ENCODE measurements at regions not wholly inside any gene's neighbourhood (a gene's known extent, or its start where the extent isn't known, plus 50 kb on each side); places are given as distances from the start of the nearest gene placed in this dataset.
"Not testable (repeated sequence)": the region's sequence is repeated elsewhere in the genome, so short reads cannot be mapped to it uniquely, and the experiment has no call there.

- Mint-ChIP-seq H3K4me3 (no peak overlapping the region), H3K9me3 (peaks cover 6% of the 10 kb centered on the region), H3K27ac (no peak overlapping the region), H3K4me1 (no peaks in the 10 kb centered on the region), H3K36me3 (no peaks in the 10 kb centered on the region)
- DNase-seq (ENCODE audit: low spot score in 2 of 2): no peak
- ATAC-seq: no peak
These were observed 506.0 kb downstream of the DIPK2A start for GRCh38 chr3:144477593-144477992.

GRCh38 chr3:144480416-144480919 is 508.8 kb downstream of the DIPK2A start:
- no peak overlapping the region for H3K4me3 Mint-ChIP-seq
- H3K27ac Mint-ChIP-seq: no peak overlapping the region
- DNase-seq (ENCODE audit: low spot score in 2 of 2) (no peak), ATAC-seq (no peak)
- H3K36me3 Mint-ChIP-seq: no peaks in the 10 kb centered on the region
- peaks cover 6% of the 10 kb centered on the region for H3K9me3 Mint-ChIP-seq
- H3K4me1 Mint-ChIP-seq: no peaks in the 10 kb centered on the region

GRCh38 chr3:144482876-144483275 is 511.3 kb downstream of the DIPK2A start:
- no peaks in the 10 kb centered on the region for H3K4me1 Mint-ChIP-seq
- ATAC-seq: no peak
- no peak for DNase-seq (ENCODE audit: low spot score in 2 of 2)
- no peak overlapping the region for H3K4me3 Mint-ChIP-seq
- H3K27ac Mint-ChIP-seq: no peak overlapping the region
- no peaks in the 10 kb centered on the region for H3K36me3 Mint-ChIP-seq
- H3K9me3 Mint-ChIP-seq: peaks cover 2% of the 10 kb centered on the region

- DNase-seq (ENCODE audit: low spot score in 2 of 2) (no peak), ATAC-seq (no peak)
- Mint-ChIP-seq H3K36me3 (no peaks in the 10 kb centered on the region), H3K4me1 (no peaks in the 10 kb centered on the region), H3K27ac (no peak overlapping the region), H3K4me3 (no peak overlapping the region), H3K9me3 (no peaks in the 10 kb centered on the region)
These were observed 515.4 kb downstream of the DIPK2A start for GRCh38 chr3:144487011-144487410.

DNA sequence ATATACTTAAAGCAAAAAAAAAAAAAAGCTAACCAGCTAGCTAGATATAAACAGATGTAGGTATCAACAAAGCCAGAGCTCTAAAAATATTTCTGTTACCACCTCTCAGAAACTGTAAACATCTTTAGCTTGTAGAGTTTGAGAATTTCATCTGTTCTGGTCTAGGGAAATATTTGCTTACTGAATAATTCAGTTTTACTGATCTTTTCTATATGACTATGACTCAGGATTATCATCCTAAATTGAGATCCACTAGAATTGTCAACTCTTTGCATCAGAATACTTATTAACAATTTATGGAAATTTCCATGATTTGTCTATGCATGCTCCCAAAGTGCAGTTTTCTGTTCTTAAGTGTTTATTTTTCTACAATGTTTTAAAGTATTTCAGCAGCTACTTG is 517.3 kb downstream of the DIPK2A start:
- no peaks in the 10 kb centered on the region for H3K4me1 Mint-ChIP-seq
- ATAC-seq (no peak), DNase-seq (ENCODE audit: low spot score in 2 of 2) (no peak)
- no peaks in the 10 kb centered on the region for H3K9me3 Mint-ChIP-seq
- H3K4me3 Mint-ChIP-seq: no peak overlapping the region
- H3K27ac Mint-ChIP-seq: no peak overlapping the region
- H3K36me3 Mint-ChIP-seq: no peaks in the 10 kb centered on the region

GRCh38 chr3:144491333-144491732 is 519.7 kb downstream of the DIPK2A start:
- Mint-ChIP-seq H3K4me3 (no peak overlapping the region), H3K4me1 (no peaks in the 10 kb centered on the region), H3K27ac (no peak overlapping the region), H3K36me3 (no peaks in the 10 kb centered on the region), H3K9me3 (no peaks in the 10 kb centered on the region)
- DNase-seq (ENCODE audit: low spot score in 2 of 2): no peak
- no peak for ATAC-seq

- H3K4me1 Mint-ChIP-seq; H3K27ac Mint-ChIP-seq; DNase-seq (ENCODE audit: low spot score in 2 of 2); ATAC-seq; H3K9me3 Mint-ChIP-seq; H3K4me3 Mint-ChIP-seq; H3K36me3 Mint-ChIP-seq: not testable (repeated sequence)
These were observed 523.0 kb downstream of the DIPK2A start for GRCh38 chr3:144494651-144495050.

DNA sequence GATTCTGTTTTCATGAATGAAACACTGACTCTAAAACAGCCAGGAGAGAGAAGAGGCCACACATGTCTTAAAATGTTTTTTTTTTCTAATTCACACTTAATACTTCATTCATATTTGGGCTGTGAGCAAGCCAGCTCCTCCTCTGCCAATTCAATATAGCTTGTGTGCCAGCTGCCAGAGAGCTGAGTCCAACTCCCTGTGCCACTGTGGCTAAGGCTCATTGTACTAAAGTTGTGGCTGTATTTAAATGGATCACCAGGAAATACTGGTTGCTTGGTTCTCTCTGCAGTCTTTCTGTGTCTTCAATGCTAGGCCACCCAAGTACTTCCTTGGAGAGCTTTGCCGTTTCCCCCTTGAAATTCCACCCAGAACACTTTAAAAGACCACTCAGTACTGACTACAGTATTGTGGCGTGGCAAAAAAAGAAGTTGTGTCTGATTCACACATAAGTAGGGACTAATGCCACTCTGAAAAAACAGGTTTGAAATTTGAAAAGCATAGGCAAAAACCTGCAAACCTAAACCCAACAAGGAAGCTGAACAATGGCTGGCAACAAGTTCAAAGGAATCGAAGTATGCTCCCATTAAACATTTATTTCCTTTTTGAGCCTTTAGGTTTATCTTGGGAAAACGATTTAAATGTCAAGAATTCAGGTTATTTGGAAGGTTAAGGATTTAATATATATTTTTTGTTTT is 524.7 kb downstream of the DIPK2A start:
- H3K9me3 Mint-ChIP-seq: peaks cover 2% of the 10 kb centered on the region
- no peak overlapping the region for H3K4me3 Mint-ChIP-seq
- H3K27ac Mint-ChIP-seq: no peak overlapping the region
- DNase-seq (ENCODE audit: low spot score in 2 of 2) (no peak), ATAC-seq (no peak)
- no peaks in the 10 kb centered on the region for H3K36me3 Mint-ChIP-seq
- no peaks in the 10 kb centered on the region for H3K4me1 Mint-ChIP-seq

DNA sequence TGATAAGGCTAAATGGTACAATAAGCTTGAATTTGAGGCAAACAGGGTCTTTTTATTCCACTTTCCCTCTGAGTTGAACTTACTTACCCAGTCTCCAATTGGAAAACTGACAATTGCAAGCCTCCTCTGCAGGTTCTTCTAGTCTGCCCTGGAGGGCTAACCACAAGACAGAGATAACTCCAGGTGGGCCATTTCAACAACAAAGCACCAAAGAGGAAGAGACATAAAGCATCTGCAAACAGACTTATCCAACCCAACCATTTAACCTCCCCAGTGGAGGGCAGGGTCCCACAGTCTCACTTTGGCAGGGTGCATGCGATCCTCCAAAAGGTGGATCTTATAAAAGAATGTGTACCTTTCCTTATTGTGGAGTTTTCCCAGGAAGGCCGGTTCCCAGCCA is 525.8 kb downstream of the DIPK2A start:
- H3K4me1 Mint-ChIP-seq: no peaks in the 10 kb centered on the region
- no peak for DNase-seq (ENCODE audit: low spot score in 2 of 2)
- no peak for ATAC-seq
- peaks cover 2% of the 10 kb centered on the region for H3K9me3 Mint-ChIP-seq
- H3K4me3 Mint-ChIP-seq: no peak overlapping the region
- no peaks in the 10 kb centered on the region for H3K36me3 Mint-ChIP-seq
- H3K27ac Mint-ChIP-seq: no peak overlapping the region

DNA sequence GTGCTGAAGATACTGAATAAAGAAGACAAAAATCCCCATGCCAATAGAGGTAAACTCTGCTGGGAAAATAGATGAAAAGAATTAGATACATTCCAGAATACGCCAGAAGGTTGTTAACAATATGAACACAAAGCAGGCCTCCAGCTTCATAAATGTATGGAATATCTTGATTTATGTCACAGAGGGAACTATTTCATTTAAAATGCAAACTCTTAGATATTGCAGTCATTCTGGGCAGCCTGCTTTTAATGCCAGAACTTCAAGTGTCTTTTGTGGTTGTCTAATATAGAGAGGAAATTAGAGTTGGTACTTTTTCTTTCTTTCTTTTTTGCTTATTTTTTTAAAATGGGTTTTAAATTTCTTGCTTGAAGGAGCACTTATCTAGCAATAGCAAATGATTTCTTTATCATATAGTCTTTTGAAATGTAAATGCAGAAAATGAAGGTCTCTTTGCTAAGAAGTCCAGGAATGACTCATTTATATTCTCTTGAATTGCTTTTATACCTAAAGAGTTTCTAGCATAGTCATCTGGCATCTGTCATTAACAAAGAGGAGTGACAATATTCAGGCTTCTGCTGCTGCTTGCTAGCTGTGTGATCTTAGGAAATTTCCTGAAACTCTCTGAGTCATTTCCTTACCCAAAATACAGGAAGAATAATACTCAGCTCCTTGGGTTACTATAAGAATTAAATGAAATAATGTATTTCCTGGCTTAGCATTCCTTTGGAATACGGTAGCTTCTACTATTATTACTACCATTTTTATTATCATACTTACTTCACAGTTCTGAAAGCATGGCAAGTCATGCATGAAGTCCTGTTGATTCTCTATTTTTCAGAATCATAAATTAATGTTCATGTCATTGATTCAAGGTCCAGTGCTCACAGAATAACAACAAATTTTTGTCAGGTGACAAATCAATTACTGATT is 527.6 kb downstream of the DIPK2A start:
- Mint-ChIP-seq H3K36me3 (no peaks in the 10 kb centered on the region), H3K27ac (no peak overlapping the region), H3K4me1 (no peaks in the 10 kb centered on the region), H3K9me3 (peaks cover 2% of the 10 kb centered on the region), H3K4me3 (no peak overlapping the region)
- no peak for ATAC-seq
- DNase-seq (ENCODE audit: low spot score in 2 of 2): no peak

GRCh38 chr3:144501467-144501866 is 529.8 kb downstream of the DIPK2A start:
- no peak for ATAC-seq
- H3K9me3 Mint-ChIP-seq: peaks cover 2% of the 10 kb centered on the region
- no peaks in the 10 kb centered on the region for H3K36me3 Mint-ChIP-seq

GRCh38 chr3:144502402-144502801 is 530.8 kb downstream of the DIPK2A start:
- H3K4me1 Mint-ChIP-seq: no peaks in the 10 kb centered on the region
- no peaks in the 10 kb centered on the region for H3K36me3 Mint-ChIP-seq
- no peak for DNase-seq (ENCODE audit: low spot score in 2 of 2)
- H3K27ac Mint-ChIP-seq: no peak overlapping the region
- H3K9me3 Mint-ChIP-seq: no peaks in the 10 kb centered on the region
- H3K4me3 Mint-ChIP-seq: no peak overlapping the region
- no peak for ATAC-seq

More at GRCh38 chr3:144501467-144501866, 529.8 kb downstream of the DIPK2A start:
- Mint-ChIP-seq H3K4me3 (no peak overlapping the region), H3K4me1 (no peaks in the 10 kb centered on the region), H3K27ac (no peak overlapping the region)
- no peak for DNase-seq (ENCODE audit: low spot score in 2 of 2)

DNA sequence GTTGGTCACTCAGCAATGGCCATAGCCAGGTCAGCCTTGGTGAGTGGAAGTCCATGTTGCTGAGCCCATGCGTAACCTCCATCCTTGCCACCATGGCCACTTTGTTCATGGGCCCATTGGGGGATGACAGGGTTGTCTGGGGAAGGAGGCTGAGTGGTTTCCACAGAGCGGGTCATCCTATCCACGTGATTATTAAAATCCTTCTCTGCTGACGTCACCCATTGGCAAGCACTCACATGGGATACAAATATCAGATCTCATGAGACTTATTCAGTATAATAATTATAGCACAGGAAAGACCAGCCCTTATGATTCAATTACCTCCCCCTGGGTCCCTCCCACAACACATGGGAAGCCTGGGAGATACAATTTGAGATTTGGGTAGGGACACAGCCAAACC is 534.8 kb downstream of the DIPK2A start:
- not testable (repeated sequence) for H3K4me3 Mint-ChIP-seq; DNase-seq (ENCODE audit: low spot score in 2 of 2); H3K36me3 Mint-ChIP-seq; H3K9me3 Mint-ChIP-seq; H3K27ac Mint-ChIP-seq; H3K4me1 Mint-ChIP-seq; ATAC-seq

DNA sequence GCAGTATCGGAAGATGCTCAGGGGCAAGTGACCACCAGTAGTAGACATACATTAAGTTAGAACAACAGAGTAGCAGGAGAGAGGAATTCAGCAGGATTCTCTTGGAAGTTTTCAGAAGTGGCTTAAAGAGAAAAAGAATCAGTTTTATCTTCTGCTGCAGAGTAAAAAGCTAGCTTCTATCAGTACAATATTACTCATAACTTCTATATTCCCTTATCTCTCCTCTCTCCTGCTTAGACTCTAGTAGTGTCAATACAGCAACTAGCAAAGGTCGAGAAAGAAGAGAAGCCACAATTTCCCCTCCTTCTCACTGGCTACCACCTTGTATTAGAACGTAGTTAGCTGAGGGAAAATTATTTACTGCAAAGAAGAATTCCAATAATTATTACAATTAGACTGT is 539.7 kb downstream of the DIPK2A start:
- ATAC-seq (no peak), DNase-seq (ENCODE audit: low spot score in 2 of 2) (no peak)
- no peak overlapping the region for H3K27ac Mint-ChIP-seq
- peaks cover 2% of the 10 kb centered on the region for H3K9me3 Mint-ChIP-seq
- no peak overlapping the region for H3K4me3 Mint-ChIP-seq
- H3K4me1 Mint-ChIP-seq: no peaks in the 10 kb centered on the region
- H3K36me3 Mint-ChIP-seq: no peaks in the 10 kb centered on the region

- no peaks in the 10 kb centered on the region for H3K36me3 Mint-ChIP-seq
- H3K9me3 Mint-ChIP-seq: peaks cover 2% of the 10 kb centered on the region
- no peak overlapping the region for H3K27ac Mint-ChIP-seq
- no peak for DNase-seq (ENCODE audit: low spot score in 2 of 2)
- no peaks in the 10 kb centered on the region for H3K4me1 Mint-ChIP-seq
- ATAC-seq: no peak
- H3K4me3 Mint-ChIP-seq: no peak overlapping the region
These were observed 544.4 kb downstream of the DIPK2A start for GRCh38 chr3:144516026-144516425.

DNA sequence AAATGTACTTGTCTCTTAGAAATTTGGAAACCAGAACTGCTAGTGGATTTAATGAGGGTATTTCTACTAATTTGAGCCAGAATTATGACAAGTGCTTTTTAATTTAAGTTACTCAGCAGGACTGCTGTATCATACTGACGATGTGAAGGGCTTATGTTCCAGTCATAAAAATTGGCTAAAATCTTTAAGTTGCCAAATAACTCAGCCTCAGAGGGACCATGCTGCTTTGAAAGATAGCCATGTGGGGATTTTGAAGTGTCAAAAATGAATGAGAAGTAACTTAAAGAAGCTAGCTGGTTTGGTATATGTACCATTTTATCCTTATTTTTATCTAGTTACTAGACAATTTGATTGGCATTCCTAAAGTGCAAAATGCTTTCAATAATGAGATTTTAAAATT is 545.0 kb downstream of the DIPK2A start:
- Mint-ChIP-seq H3K4me3 (no peak overlapping the region), H3K9me3 (peaks cover 2% of the 10 kb centered on the region), H3K27ac (no peak overlapping the region), H3K4me1 (no peaks in the 10 kb centered on the region), H3K36me3 (no peaks in the 10 kb centered on the region)
- DNase-seq (ENCODE audit: low spot score in 2 of 2) (no peak), ATAC-seq (no peak)

Measured in stimulated activated effector memory CD8-positive, alpha-beta T cell treated with anti-CD3 and anti-CD28 coated beads, Interleukin-12 subunit alpha, Interleukin-12 subunit beta, amount 100 ng/mL, for 72 hours (primary cell).